Endothelial cell of umbilical vein (primary cell): ENCODE measurements at regions not wholly inside any gene's neighbourhood (a gene's known extent, or its start where the extent isn't known, plus 50 kb on each side); places are given as distances from the start of the nearest gene placed in this dataset.

Experiments
- BruUV-seq: library from RNA; stranded (reverse); fragments of 400-500 nt; replicated peaks from 2 replicates; lab custom pipeline; 2021; lab: Mats Ljungman, UMichigan
- CTCF ChIA-PET: fragments of 300-600, 350-600 bp; sonication (Branson Sonifier 250); formaldehyde crosslinking; loops from one replicate; lab custom pipeline; 2021; ENCODE audit warnings: antibody characterized with exemption, inconsistent platforms; lab: Charles Lee
- POLR2A ChIA-PET: fragments of 300-600, 350-600 bp; sonication (Branson Sonifier 250); formaldehyde crosslinking; loops from one replicate; lab custom pipeline; 2021; ENCODE audit warnings: antibody characterized with exemption, inconsistent platforms; lab: Charles Lee
- DNase-seq: peaks from one replicate; pipeline ENCODE4 v3.0.0-alpha.2; 2011; ENCODE audit warnings: low read depth, low spot score
- FAIRE-seq: peaks from 2 replicates; lab custom pipeline; 2011; peaks lifted over from hg19 to GRCh38; lab: Jason Lieb, UNC
- H2AFZ ChIP-seq: 2 replicates; pipeline ENCODE4 v1.6.0; 2012; ENCODE audit warnings: low read depth, low read length, control low read depth, inconsistent platforms
- H3K27ac ChIP-seq: 2 replicates; pipeline ENCODE4 v1.5.1; 2011; ENCODE audit warnings: low read depth, mild to moderate bottlenecking, control low read depth, low read length, moderate library complexity; ENCODE audit not compliant: insufficient read depth
- H3K27me3 ChIP-seq, 2 experiments: 2 replicates each; pipeline versions ENCODE4 v1.6.0 to v1.6.1; 2011; ENCODE audit warnings: low read length in 2 of 2, mixed read lengths in 1 of 2; ENCODE audit not compliant: control insufficient read depth in 2 of 2, insufficient read depth in 2 of 2
- H3K36me3 ChIP-seq, 2 experiments: 2 replicates in 1 of 2; 3 replicates in 1 of 2; pipeline ENCODE4 v1.5.1; 2011; ENCODE audit warnings: low read length in 2 of 2, mild to moderate bottlenecking in 1 of 2, moderate library complexity in 1 of 2; ENCODE audit not compliant: control insufficient read depth in 2 of 2, insufficient read depth in 2 of 2; ENCODE audit errors: extremely low read depth in 1 of 2
- H3K4me1 ChIP-seq: 3 replicates; pipeline ENCODE4 v1.5.1; 2011; ENCODE audit warnings: mild to moderate bottlenecking, low read length; ENCODE audit not compliant: control insufficient read depth, insufficient read depth; ENCODE audit errors: extremely low read depth
- H3K4me2 ChIP-seq: 2 replicates; pipeline ENCODE4 v1.6.1; 2011; ENCODE audit warnings: low read length, control low read depth, mixed read lengths; ENCODE audit not compliant: insufficient read depth
- H3K4me3 ChIP-seq, 3 experiments: fragments of 200-600 bp in 1 of 3; sonication (generic), shearing (Covaris generic) in 1 of 3; replicated peaks in 1 of 3; 2 replicates each; pipeline ENCODE4 v1.5.1; 2011 to 2016; ENCODE audit warnings: control low read depth in 3 of 3, low read length in 3 of 3, mild to moderate bottlenecking in 2 of 3, inconsistent platforms in 1 of 3, low read depth in 1 of 3, moderate library complexity in 1 of 3; ENCODE audit not compliant: insufficient read depth in 1 of 3
- H3K79me2 ChIP-seq: 2 replicates; pipeline ENCODE4 v1.6.0; 2012; ENCODE audit warnings: low read length, inconsistent platforms; ENCODE audit not compliant: control insufficient read depth, insufficient read depth
- H3K9ac ChIP-seq: replicated peaks from 2 replicates; pipeline ENCODE3; 2011; ENCODE audit warnings: low read length, control low read depth; ENCODE audit not compliant: insufficient read depth; ENCODE audit errors: extremely low read depth
- H3K9me1 ChIP-seq: replicated peaks from 3 replicates; pipeline ENCODE4 v1.6.0; 2011; ENCODE audit warnings: mild to moderate bottlenecking, low read length; ENCODE audit not compliant: control insufficient read depth, insufficient read depth; ENCODE audit errors: extremely low read depth
- H3K9me3 ChIP-seq: replicated peaks from 2 replicates; pipeline ENCODE4 v1.5.1; 2012; ENCODE audit warnings: low read length, inconsistent platforms; ENCODE audit not compliant: control insufficient read depth, insufficient read depth
- H4K20me1 ChIP-seq: replicated peaks from 2 replicates; pipeline ENCODE3; 2011; ENCODE audit warnings: mild to moderate bottlenecking, low read length; ENCODE audit not compliant: control insufficient read depth, insufficient read depth; ENCODE audit errors: extremely low read depth
- EZH2 ChIP-seq: IDR thresholded peaks from 2 replicates; pipeline ENCODE4 v1.6.1; 2012; ENCODE audit warnings: borderline replicate concordance, low read depth, mild to moderate bottlenecking, moderate library complexity, low read length, inconsistent platforms; ENCODE audit not compliant: severe bottlenecking
- FOS ChIP-seq: IDR thresholded peaks from 2 replicates; pipeline ENCODE4 v1.6.1; 2011; ENCODE audit warnings: mild to moderate bottlenecking, low read length, moderate library complexity, borderline replicate concordance; ENCODE audit not compliant: insufficient read depth
- GATA2 ChIP-seq: IDR thresholded peaks from 2 replicates; pipeline ENCODE4 v1.7.0; 2011; ENCODE audit warnings: low read depth, mild to moderate bottlenecking, moderate library complexity, mixed read lengths, low read length; ENCODE audit not compliant: insufficient read length, insufficient read depth
- JUN ChIP-seq: IDR thresholded peaks from 2 replicates; pipeline ENCODE4 v1.6.1; 2011; ENCODE audit warnings: borderline replicate concordance, low read depth; ENCODE audit not compliant: insufficient read length, insufficient read depth
- MYC ChIP-seq: IDR thresholded peaks from one replicate; pipeline ENCODE4 v1.6.1; 2011; ENCODE audit warnings: mild to moderate bottlenecking, low read depth, low read length
- POLR2A ChIP-seq: IDR thresholded peaks from 2 replicates; pipeline ENCODE4 v1.6.1; 2012; ENCODE audit warnings: low read depth, mild to moderate bottlenecking, control low read depth, low read length
- POLR2AphosphoS5 ChIP-seq: IDR thresholded peaks from 2 replicates; pipeline ENCODE4 v1.6.1; 2012; ENCODE audit warnings: low read depth, mild to moderate bottlenecking, control low read depth, low read length, moderate library complexity; ENCODE audit not compliant: insufficient read depth
- dilution Hi-C: fragments of 300-500 bp; cut with MboI; formaldehyde crosslinking; loops from one replicate; pipeline ENCODE4 v1.15.0; 2019; ENCODE audit warnings: low sequenced_read_pairs; ENCODE audit not compliant: extremely low pct_ligation_motif_present
- intact Hi-C: fragments of 100-400 bp; cut with micrococcal nuclease; formaldehyde crosslinking; loops from one replicate; pipeline ENCODE4 v1.10.0; 2022
- TF ChIP-seq, protein P1 (sequence below), 2 donors: IDR thresholded peaks; 1 replicate in 1 of 2; 2 replicates in 1 of 2; pipeline ENCODE4 v1.5.1; 2011; ENCODE audit warnings: low read length in 2 of 2, mild to moderate bottlenecking in 2 of 2, moderate library complexity in 2 of 2, control low read depth in 1 of 2, inconsistent platforms in 1 of 2, low read depth in 1 of 2; ENCODE audit not compliant: insufficient read depth in 1 of 2; ENCODE audit errors: extremely low read depth in 1 of 2
- TF ChIP-seq, protein P2 (sequence below): IDR thresholded peaks from 2 replicates; pipeline ENCODE4 v1.6.1; 2011; ENCODE audit not compliant: insufficient read depth, insufficient read length

DNA sequence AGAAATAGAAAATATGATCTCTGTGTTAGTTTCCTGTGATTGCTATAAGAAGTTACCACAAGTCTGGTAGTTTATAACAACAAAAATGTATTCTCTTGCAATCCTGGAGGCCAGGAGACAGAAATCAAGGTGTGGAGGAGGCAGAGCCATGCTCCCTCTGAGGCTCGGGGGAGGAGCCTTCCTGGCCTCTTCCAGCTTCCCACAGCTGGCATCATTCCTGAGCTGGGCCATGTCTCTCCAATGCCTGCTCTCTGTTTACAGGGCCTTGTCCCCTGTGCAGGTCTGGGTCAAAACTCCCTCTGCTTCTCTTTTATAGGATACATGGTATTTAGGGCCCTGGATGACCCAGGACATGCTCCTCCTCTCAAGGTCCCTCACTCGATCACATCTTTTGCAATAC, 81.3 kb upstream of the RET start:
- Histone ChIP-seq H3K4me1 (no peaks in the 10 kb centered on the region), H4K20me1 (no peaks in the 10 kb centered on the region), H3K9me3 (no peaks in the 10 kb centered on the region), H3K36me3 (no peaks in the 10 kb centered on the region), H3K4me2 (no peak overlapping the region), H3K27me3 (no peaks in the 10 kb centered on the region), H3K9ac (no peak overlapping the region), H3K9me1 (no peaks in the 10 kb centered on the region), H2AFZ (no peak overlapping the region), H3K27ac (no peak overlapping the region), H3K79me2 (no peaks in the 10 kb centered on the region), H3K4me3 (no peak overlapping the region)
- dilution Hi-C loops (no loop called here), intact Hi-C loops (no loop called here)
- POLR2A ChIA-PET: no interaction called here
- DNase-seq (no peak), FAIRE-seq (no peak)
- TF ChIP-seq POLR2A (no peak), MYC (no peak), EZH2 (no peak), POLR2AphosphoS5 (no peak), JUN (no peak), GATA2 (no peak), FOS (no peak)
- TF ChIP-seq, protein P1, sequence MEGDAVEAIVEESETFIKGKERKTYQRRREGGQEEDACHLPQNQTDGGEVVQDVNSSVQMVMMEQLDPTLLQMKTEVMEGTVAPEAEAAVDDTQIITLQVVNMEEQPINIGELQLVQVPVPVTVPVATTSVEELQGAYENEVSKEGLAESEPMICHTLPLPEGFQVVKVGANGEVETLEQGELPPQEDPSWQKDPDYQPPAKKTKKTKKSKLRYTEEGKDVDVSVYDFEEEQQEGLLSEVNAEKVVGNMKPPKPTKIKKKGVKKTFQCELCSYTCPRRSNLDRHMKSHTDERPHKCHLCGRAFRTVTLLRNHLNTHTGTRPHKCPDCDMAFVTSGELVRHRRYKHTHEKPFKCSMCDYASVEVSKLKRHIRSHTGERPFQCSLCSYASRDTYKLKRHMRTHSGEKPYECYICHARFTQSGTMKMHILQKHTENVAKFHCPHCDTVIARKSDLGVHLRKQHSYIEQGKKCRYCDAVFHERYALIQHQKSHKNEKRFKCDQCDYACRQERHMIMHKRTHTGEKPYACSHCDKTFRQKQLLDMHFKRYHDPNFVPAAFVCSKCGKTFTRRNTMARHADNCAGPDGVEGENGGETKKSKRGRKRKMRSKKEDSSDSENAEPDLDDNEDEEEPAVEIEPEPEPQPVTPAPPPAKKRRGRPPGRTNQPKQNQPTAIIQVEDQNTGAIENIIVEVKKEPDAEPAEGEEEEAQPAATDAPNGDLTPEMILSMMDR (IDR thresholded peaks at IDR 0.05; ENCODE audit: extremely low read depth in 1 of 2, insufficient read depth in 1 of 2, low read depth in 1 of 2, low read length in 2 of 2): no peak
- TF ChIP-seq, protein P2, sequence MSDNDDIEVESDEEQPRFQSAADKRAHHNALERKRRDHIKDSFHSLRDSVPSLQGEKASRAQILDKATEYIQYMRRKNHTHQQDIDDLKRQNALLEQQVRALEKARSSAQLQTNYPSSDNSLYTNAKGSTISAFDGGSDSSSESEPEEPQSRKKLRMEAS: no peak
- CTCF ChIA-PET: no interaction called here
- BruUV-seq: no TSS peak
